ENCODE measurements at regions not wholly inside any gene's neighbourhood (a gene's known extent, or its start where the extent isn't known, plus 50 kb on each side); places are given as distances from the start of the nearest gene placed in this dataset.

DNA sequence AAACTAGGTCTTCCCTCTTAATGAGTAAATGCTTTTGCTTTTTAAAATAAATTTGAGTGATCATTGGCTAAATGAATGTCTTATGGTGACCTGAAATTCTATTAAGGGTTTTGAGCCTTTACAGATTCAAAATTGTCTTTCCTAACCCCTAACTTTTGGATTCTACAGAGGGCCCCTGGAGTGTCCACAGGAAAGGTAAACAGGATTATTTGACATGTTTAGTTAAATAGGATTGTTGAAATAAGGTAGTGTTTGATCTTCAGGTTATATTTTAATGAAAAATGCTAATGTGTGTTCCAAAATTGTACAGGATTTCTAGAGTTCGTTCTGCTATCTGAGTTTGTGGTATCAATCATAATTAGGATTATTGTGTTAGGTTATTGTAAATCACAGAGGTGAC lies 55.9 kb upstream of the GJB6 start:
- in situ Hi-C loops (cut with MboI; ENCODE audit: low sequenced_read_pairs in 4 of 4), result loop anchor here in 1 of 4 donors (25.0 kb wide), 1 partner anchor 101 kb away; the partner anchor contains the start of gene GJB2
- intact Hi-C loops (cut with DNase I; ENCODE audit: low total_unique reads), result no loop called here
- DNase-seq (no peak), ATAC-seq (no peak)
- no peaks in the 10 kb centered on the region for H3K27me3 ChIP-seq
- peaks cover 0 to 3% (median 0%) of the 10 kb centered on the region in 3 donors for H3K9me3 ChIP-seq
- H3K27ac ChIP-seq, result no peak overlapping the region
- no peak for TF ChIP-seq POLR2A (IDR thresholded peaks at IDR 0.05)
- TF ChIP-seq, protein P1, sequence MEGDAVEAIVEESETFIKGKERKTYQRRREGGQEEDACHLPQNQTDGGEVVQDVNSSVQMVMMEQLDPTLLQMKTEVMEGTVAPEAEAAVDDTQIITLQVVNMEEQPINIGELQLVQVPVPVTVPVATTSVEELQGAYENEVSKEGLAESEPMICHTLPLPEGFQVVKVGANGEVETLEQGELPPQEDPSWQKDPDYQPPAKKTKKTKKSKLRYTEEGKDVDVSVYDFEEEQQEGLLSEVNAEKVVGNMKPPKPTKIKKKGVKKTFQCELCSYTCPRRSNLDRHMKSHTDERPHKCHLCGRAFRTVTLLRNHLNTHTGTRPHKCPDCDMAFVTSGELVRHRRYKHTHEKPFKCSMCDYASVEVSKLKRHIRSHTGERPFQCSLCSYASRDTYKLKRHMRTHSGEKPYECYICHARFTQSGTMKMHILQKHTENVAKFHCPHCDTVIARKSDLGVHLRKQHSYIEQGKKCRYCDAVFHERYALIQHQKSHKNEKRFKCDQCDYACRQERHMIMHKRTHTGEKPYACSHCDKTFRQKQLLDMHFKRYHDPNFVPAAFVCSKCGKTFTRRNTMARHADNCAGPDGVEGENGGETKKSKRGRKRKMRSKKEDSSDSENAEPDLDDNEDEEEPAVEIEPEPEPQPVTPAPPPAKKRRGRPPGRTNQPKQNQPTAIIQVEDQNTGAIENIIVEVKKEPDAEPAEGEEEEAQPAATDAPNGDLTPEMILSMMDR (IDR thresholded peaks at IDR 0.05 in 4 of 5, conservative IDR thresholded peaks at IDR 0.05 in 1 of 5), result no peak
- H3K4me1 ChIP-seq, result no peaks in the 10 kb centered on the region
- no peaks in the 10 kb centered on the region for H3K36me3 ChIP-seq
- no peak overlapping the region for H3K4me3 ChIP-seq

DNA sequence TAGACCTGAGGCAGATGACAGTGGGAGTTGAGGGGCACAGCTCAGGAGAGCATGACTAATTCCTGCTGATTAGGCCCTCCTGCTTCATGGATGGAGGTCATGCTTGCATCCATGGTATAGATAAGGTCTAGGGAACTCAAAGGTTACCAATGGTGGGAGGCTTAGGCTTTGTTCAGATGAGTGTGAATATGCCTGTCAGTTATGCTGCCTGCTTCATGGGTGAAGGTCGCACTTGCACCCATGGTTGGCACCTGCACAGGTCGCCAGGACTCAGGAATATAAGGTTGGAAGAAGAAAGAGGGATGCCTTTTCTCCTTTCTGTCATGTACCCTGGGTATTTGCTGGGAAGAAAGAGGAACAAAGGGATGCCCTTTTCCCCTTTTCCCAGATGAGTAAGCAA lies 53.4 kb upstream of the GJB6 start:
- DNase-seq, result no peak
- Histone ChIP-seq H3K4me3 (no peak overlapping the region), H3K27me3 (no peaks in the 10 kb centered on the region), H3K9me3 (peaks cover 0 to 7% (median 0%) of the 10 kb centered on the region in 3 donors), H3K4me1 (no peaks in the 10 kb centered on the region), H3K27ac (no peak overlapping the region), H3K36me3 (no peaks in the 10 kb centered on the region)
- ATAC-seq, result no peak
- in situ Hi-C loops (cut with MboI; ENCODE audit: low sequenced_read_pairs in 4 of 4) (loop anchor here in 1 of 4 donors (25.0 kb wide), 1 partner anchor 98 kb away; the partner anchor contains the start of gene GJB2), intact Hi-C loops (cut with DNase I; ENCODE audit: low total_unique reads) (no loop called here)
- no peak for TF ChIP-seq POLR2A (IDR thresholded peaks at IDR 0.05)
- TF ChIP-seq, protein P1 (IDR thresholded peaks at IDR 0.05 in 4 of 5, conservative IDR thresholded peaks at IDR 0.05 in 1 of 5), result no peak

Measured in gastrocnemius medialis (tissue), 4 donors.